ENCODE measurements at regions not wholly inside any gene's neighbourhood (a gene's known extent, or its start where the extent isn't known, plus 50 kb on each side); places are given as distances from the start of the nearest gene placed in this dataset.

GRCh38 chr6:81682858-81683620 lies 69.4 kb downstream of the TENT5A start:
- no peaks in the 10 kb centered on the region for H3K4me1 ChIP-seq
- no peak for DNase-seq (ENCODE audit: low spot score in 2 of 2)
- TF ChIP-seq, protein P1, sequence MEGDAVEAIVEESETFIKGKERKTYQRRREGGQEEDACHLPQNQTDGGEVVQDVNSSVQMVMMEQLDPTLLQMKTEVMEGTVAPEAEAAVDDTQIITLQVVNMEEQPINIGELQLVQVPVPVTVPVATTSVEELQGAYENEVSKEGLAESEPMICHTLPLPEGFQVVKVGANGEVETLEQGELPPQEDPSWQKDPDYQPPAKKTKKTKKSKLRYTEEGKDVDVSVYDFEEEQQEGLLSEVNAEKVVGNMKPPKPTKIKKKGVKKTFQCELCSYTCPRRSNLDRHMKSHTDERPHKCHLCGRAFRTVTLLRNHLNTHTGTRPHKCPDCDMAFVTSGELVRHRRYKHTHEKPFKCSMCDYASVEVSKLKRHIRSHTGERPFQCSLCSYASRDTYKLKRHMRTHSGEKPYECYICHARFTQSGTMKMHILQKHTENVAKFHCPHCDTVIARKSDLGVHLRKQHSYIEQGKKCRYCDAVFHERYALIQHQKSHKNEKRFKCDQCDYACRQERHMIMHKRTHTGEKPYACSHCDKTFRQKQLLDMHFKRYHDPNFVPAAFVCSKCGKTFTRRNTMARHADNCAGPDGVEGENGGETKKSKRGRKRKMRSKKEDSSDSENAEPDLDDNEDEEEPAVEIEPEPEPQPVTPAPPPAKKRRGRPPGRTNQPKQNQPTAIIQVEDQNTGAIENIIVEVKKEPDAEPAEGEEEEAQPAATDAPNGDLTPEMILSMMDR (IDR thresholded peaks at IDR 0.05): no peak
- H3K36me3 ChIP-seq: no peaks in the 10 kb centered on the region
- peaks cover 0 to 3% of the 10 kb centered on the region in 2 donors for H3K9me3 ChIP-seq
- intact Hi-C loops (cut with DNase I): no loop called here
- H3K27me3 ChIP-seq: no peaks in the 10 kb centered on the region
- no peak overlapping the region for H3K4me3 ChIP-seq
- H3K27ac ChIP-seq: no peak overlapping the region

- H3K9me3 ChIP-seq: peaks cover 0 to 3% of the 10 kb centered on the region in 2 donors
- no peaks in the 10 kb centered on the region for H3K27me3 ChIP-seq
- H3K4me3 ChIP-seq: no peak overlapping the region
- DNase-seq (ENCODE audit: low spot score in 2 of 2): no peak
- H3K4me1 ChIP-seq: no peaks in the 10 kb centered on the region
- no peak overlapping the region for H3K27ac ChIP-seq
- TF ChIP-seq, protein P1 (IDR thresholded peaks at IDR 0.05): no peak
- H3K36me3 ChIP-seq: no peaks in the 10 kb centered on the region
- intact Hi-C loops (cut with DNase I): no loop called here
Observed at GRCh38 chr6:81682235-81682795, 70.2 kb downstream of the TENT5A start.

DNA sequence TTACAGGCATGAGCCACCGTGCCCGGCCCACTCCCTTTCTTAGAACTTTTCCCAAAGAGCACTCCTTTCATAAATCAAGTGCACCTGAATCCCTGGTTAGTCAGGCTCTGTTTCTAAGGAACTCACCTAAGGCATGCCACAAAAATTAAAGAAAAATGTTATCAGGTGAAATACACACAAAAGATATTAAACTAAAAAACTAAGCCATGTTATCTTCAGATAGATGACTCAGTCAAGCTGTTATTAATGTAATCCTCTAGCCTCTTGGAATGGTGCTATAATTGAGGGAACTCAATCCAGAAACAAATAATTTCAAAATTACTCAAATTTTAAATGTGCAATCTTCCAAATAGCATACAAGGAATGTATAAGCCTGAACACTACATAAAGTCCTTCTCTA lies 83.0 kb downstream of the TENT5A start:
- TF ChIP-seq, protein P1 (IDR thresholded peaks at IDR 0.05): no peak
- Histone ChIP-seq H3K4me1 (no peaks in the 10 kb centered on the region), H3K9me3 (no peaks in the 10 kb centered on the region), H3K27ac (no peak overlapping the region), H3K36me3 (no peaks in the 10 kb centered on the region), H3K4me3 (no peak overlapping the region), H3K27me3 (no peaks in the 10 kb centered on the region)
- no peak for DNase-seq (ENCODE audit: low spot score in 2 of 2)
- intact Hi-C loops (cut with DNase I): no loop called here

DNA sequence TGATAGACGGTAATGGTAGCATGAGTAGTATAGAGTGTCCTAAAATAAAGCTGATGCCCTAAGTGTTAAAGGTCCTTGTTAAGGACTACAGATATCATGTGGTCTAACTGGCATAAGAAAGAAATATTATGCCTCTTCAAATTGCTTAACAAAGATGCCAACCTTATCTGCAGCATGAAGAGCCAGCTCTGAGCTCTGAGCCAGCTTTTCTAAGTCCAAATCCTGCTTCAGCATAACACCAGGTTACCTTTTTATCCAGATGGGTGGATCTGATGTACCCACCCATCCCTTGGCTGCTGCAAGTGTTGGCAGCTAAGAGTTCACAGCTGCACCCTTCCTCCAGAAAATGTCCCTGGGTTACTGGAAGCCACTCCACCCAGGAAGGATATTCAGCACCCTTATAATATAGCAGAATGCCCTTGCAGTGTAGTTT lies 83.8 kb downstream of the TENT5A start:
- H3K27me3 ChIP-seq: no peaks in the 10 kb centered on the region
- intact Hi-C loops (cut with DNase I): no loop called here
- H3K9me3 ChIP-seq: no peaks in the 10 kb centered on the region
- no peaks in the 10 kb centered on the region for H3K4me1 ChIP-seq
- DNase-seq (ENCODE audit: low spot score in 2 of 2): no peak
- TF ChIP-seq, protein P1 (IDR thresholded peaks at IDR 0.05): no peak
- no peak overlapping the region for H3K4me3 ChIP-seq
- H3K36me3 ChIP-seq: no peaks in the 10 kb centered on the region
- no peak overlapping the region for H3K27ac ChIP-seq

- no peak for DNase-seq (ENCODE audit: low spot score in 2 of 2)
- intact Hi-C loops (cut with DNase I): no loop called here
- TF ChIP-seq, protein P1 (IDR thresholded peaks at IDR 0.05): no peak
- no peaks in the 10 kb centered on the region for H3K9me3 ChIP-seq
- H3K27ac ChIP-seq: no peak overlapping the region
- no peaks in the 10 kb centered on the region for H3K27me3 ChIP-seq
- no peaks in the 10 kb centered on the region for H3K4me1 ChIP-seq
- no peaks in the 10 kb centered on the region for H3K36me3 ChIP-seq
- H3K4me3 ChIP-seq: no peak overlapping the region
Observed at GRCh38 chr6:81666481-81666880, 86.0 kb downstream of the TENT5A start.
